GM23248 (cell line): ENCODE measurements at regions not wholly inside any gene's neighbourhood (a gene's known extent, or its start where the extent isn't known, plus 50 kb on each side); places are given as distances from the start of the nearest gene placed in this dataset.

Experiments used
- EZH2 ChIP-seq: fragments of 200-600 bp; sonication (generic); IDR thresholded peaks from 2 replicates; pipeline ENCODE4 v1.6.1; 2018; ENCODE audit warnings: antibody characterized with exemption, mild to moderate bottlenecking; ENCODE audit not compliant: insufficient read depth, poor library complexity, severe bottlenecking
- EZH2phosphoT487 ChIP-seq: fragments of 200-600 bp; sonication (generic); IDR thresholded peaks from 2 replicates; pipeline ENCODE4 v1.6.1; 2018; ENCODE audit warnings: antibody characterized with exemption, moderate library complexity, mild to moderate bottlenecking, low read depth; ENCODE audit not compliant: insufficient read depth

- no peak for TF ChIP-seq EZH2
- TF ChIP-seq EZH2phosphoT487, result no peak
Observed at GRCh38 chr15:55035749-55036148, 161.0 kb downstream of the RSL24D1 start.
